ENCODE measurements at regions not wholly inside any gene's neighbourhood (a gene's known extent, or its start where the extent isn't known, plus 50 kb on each side); places are given as distances from the start of the nearest gene placed in this dataset.

GRCh38 chr14:49017447-49017846, 568.7 kb downstream of the RPS29 start:
- Mint-ChIP-seq H3K4me3 (ENCODE audit: unreplicated experiment) (no peak overlapping the region), H3K27ac (ENCODE audit: unreplicated experiment) (no peak overlapping the region), H3K27me3 (ENCODE audit: unreplicated experiment) (no peaks in the 10 kb centered on the region), H3K9me3 (ENCODE audit: unreplicated experiment) (no peaks in the 10 kb centered on the region), H3K4me1 (ENCODE audit: low read depth, unreplicated experiment) (no peaks in the 10 kb centered on the region), H3K36me3 (ENCODE audit: unreplicated experiment) (no peaks in the 10 kb centered on the region)
- no peak for DNase-seq
- no peak for TF ChIP-seq CTCF (IDR thresholded peaks at IDR 0.05; ENCODE audit: partially characterized antibody, unreplicated experiment)

DNA sequence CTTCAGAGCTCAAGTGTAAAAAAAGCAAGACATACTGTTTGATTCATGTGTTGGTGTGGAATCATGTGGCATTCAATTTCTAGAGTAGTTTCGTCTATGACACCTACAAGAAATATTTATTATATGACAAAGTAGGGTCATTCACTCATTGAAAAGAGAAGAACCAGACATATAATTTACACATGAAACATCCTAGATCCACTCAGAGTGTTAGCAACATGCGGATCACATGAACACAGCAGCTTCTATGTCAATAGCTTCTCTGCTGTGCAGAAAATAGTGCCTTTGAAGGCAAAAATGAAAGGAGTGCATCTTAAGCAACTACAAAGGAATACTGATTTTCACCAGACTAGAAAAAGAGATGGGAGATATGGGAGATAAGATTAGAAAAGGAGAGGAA, 569.8 kb downstream of the RPS29 start:
- Mint-ChIP-seq H3K9me3 (ENCODE audit: unreplicated experiment) (no peaks in the 10 kb centered on the region), H3K4me1 (ENCODE audit: low read depth, unreplicated experiment) (no peaks in the 10 kb centered on the region), H3K27me3 (ENCODE audit: unreplicated experiment) (no peaks in the 10 kb centered on the region), H3K36me3 (ENCODE audit: unreplicated experiment) (no peaks in the 10 kb centered on the region), H3K4me3 (ENCODE audit: unreplicated experiment) (no peak overlapping the region), H3K27ac (ENCODE audit: unreplicated experiment) (no peak overlapping the region)
- DNase-seq = no peak
- no peak for TF ChIP-seq CTCF (IDR thresholded peaks at IDR 0.05; ENCODE audit: partially characterized antibody, unreplicated experiment)

GRCh38 chr14:49014476-49014875, 571.7 kb downstream of the RPS29 start:
- H3K4me3 Mint-ChIP-seq (ENCODE audit: unreplicated experiment) = no peak overlapping the region
- no peaks in the 10 kb centered on the region for H3K36me3 Mint-ChIP-seq (ENCODE audit: unreplicated experiment)
- TF ChIP-seq CTCF (IDR thresholded peaks at IDR 0.05; ENCODE audit: partially characterized antibody, unreplicated experiment) = no peak

GRCh38 chr14:49008363-49008762, 577.8 kb downstream of the RPS29 start:
- no peak for TF ChIP-seq CTCF (IDR thresholded peaks at IDR 0.05; ENCODE audit: partially characterized antibody, unreplicated experiment)
- Mint-ChIP-seq H3K4me1 (ENCODE audit: low read depth, unreplicated experiment) (no peaks in the 10 kb centered on the region), H3K9me3 (ENCODE audit: unreplicated experiment) (peaks cover 1% of the 10 kb centered on the region), H3K4me3 (ENCODE audit: unreplicated experiment) (no peak overlapping the region), H3K27ac (ENCODE audit: unreplicated experiment) (no peak overlapping the region), H3K36me3 (ENCODE audit: unreplicated experiment) (no peaks in the 10 kb centered on the region), H3K27me3 (ENCODE audit: unreplicated experiment) (no peaks in the 10 kb centered on the region)
- no peak for DNase-seq

More at GRCh38 chr14:49014476-49014875, 571.7 kb downstream of the RPS29 start:
- DNase-seq = no peak
- Mint-ChIP-seq H3K9me3 (ENCODE audit: unreplicated experiment) (no peaks in the 10 kb centered on the region), H3K4me1 (ENCODE audit: low read depth, unreplicated experiment) (no peaks in the 10 kb centered on the region), H3K27me3 (ENCODE audit: unreplicated experiment) (no peaks in the 10 kb centered on the region), H3K27ac (ENCODE audit: unreplicated experiment) (no peak overlapping the region)

- TF ChIP-seq CTCF (IDR thresholded peaks at IDR 0.05; ENCODE audit: partially characterized antibody, unreplicated experiment) = no peak
- no peak for DNase-seq
- H3K36me3 Mint-ChIP-seq (ENCODE audit: unreplicated experiment) = no peaks in the 10 kb centered on the region
- H3K4me3 Mint-ChIP-seq (ENCODE audit: unreplicated experiment) = no peak overlapping the region
- H3K27me3 Mint-ChIP-seq (ENCODE audit: unreplicated experiment) = no peaks in the 10 kb centered on the region
- no peak overlapping the region for H3K27ac Mint-ChIP-seq (ENCODE audit: unreplicated experiment)
- H3K9me3 Mint-ChIP-seq (ENCODE audit: unreplicated experiment) = no peaks in the 10 kb centered on the region
- no peaks in the 10 kb centered on the region for H3K4me1 Mint-ChIP-seq (ENCODE audit: low read depth, unreplicated experiment)
Measured at GRCh38 chr14:48991141-48991540, 595.0 kb downstream of the RPS29 start.

Data from glutamatergic neuron (in vitro differentiated cells).